ENCODE measurements at regions not wholly inside any gene's neighbourhood (a gene's known extent, or its start where the extent isn't known, plus 50 kb on each side); places are given as distances from the start of the nearest gene placed in this dataset.

GRCh38 chr18:55641486-55641885 lies 53.5 kb upstream of the TCF4 start:
- ATAC-seq = no peak
- ChIA-PET CTCF (interaction anchor here (1.2 kb wide), 1 partner anchor 198 kb away, joined by 4 read pairs; no protein-coding TSS in a partner anchor), POLR2A (no interaction called here)

More at GRCh38 chr18:55641486-55641885, 53.5 kb upstream of the TCF4 start:
- Mint-ChIP-seq H3K27me3 (no peaks in the 10 kb centered on the region), H3K9me3 (ENCODE audit: low read depth) (peaks cover 6% of the 10 kb centered on the region), H3K4me3 (no peak overlapping the region), H3K27ac (no peak overlapping the region), H3K36me3 (ENCODE audit: low read depth) (no peaks in the 10 kb centered on the region), H3K4me1 (no peaks in the 10 kb centered on the region)
- intact Hi-C loops (cut with DNase I, micrococcal nuclease) = no loop called here
- no peak for DNase-seq

Measured in activated CD4-positive, alpha-beta T cell treated with anti-CD3 and anti-CD28 coated beads for 36 hours (primary cell).